Left ventricle myocardium inferior (tissue), 1 donor: ENCODE measurements at regions not wholly inside any gene's neighbourhood (a gene's known extent, or its start where the extent isn't known, plus 50 kb on each side); places are given as distances from the start of the nearest gene placed in this dataset.
A peak's percentile ranks its signal among the peaks of the same experiment; 100 is the strongest.

Experiments
- DNase-seq: peaks from one replicate; pipeline ENCODE4 v3.0.0-alpha.2; 2020
- H3K27ac ChIP-seq: fragments of 200-600 bp; replicated peaks from 2 replicates; pipeline ENCODE4 v1.8.0; 2021
- H3K27me3 ChIP-seq: fragments of 200-600 bp; 2 replicates; pipeline ENCODE4 v1.8.0; 2021; ENCODE audit warnings: low read depth
- H3K36me3 ChIP-seq: fragments of 200-600 bp; 2 replicates; pipeline ENCODE4 v1.8.0; 2021
- H3K4me1 ChIP-seq: fragments of 200-600 bp; 2 replicates; pipeline ENCODE4 v1.8.0; 2021
- H3K4me3 ChIP-seq: fragments of 200-600 bp; 2 replicates; pipeline ENCODE4 v1.8.0; 2021; ENCODE audit warnings: mild to moderate bottlenecking, moderate library complexity
- H3K9me3 ChIP-seq: fragments of 200-600 bp; replicated peaks from 2 replicates; pipeline ENCODE4 v1.8.0; 2021
- intact Hi-C: fragments of 100-400 bp; cut with micrococcal nuclease; formaldehyde crosslinking; loops from one replicate; pipeline ENCODE4 v1.11.0; 2022
- TF ChIP-seq, protein P1 (sequence below): fragments of 200-600 bp; IDR thresholded peaks from 2 replicates; pipeline ENCODE4 v1.8.0; 2021; ENCODE audit warnings: antibody characterized with exemption, mild to moderate bottlenecking, borderline replicate concordance
- donor health status: DM: no; HTN: yes; CAD: no; lungs with severe emphysema.

- H3K4me3 ChIP-seq: no peak overlapping the region
- no peaks in the 10 kb centered on the region for H3K4me1 ChIP-seq
- H3K36me3 ChIP-seq: no peaks in the 10 kb centered on the region
- TF ChIP-seq, protein P1, sequence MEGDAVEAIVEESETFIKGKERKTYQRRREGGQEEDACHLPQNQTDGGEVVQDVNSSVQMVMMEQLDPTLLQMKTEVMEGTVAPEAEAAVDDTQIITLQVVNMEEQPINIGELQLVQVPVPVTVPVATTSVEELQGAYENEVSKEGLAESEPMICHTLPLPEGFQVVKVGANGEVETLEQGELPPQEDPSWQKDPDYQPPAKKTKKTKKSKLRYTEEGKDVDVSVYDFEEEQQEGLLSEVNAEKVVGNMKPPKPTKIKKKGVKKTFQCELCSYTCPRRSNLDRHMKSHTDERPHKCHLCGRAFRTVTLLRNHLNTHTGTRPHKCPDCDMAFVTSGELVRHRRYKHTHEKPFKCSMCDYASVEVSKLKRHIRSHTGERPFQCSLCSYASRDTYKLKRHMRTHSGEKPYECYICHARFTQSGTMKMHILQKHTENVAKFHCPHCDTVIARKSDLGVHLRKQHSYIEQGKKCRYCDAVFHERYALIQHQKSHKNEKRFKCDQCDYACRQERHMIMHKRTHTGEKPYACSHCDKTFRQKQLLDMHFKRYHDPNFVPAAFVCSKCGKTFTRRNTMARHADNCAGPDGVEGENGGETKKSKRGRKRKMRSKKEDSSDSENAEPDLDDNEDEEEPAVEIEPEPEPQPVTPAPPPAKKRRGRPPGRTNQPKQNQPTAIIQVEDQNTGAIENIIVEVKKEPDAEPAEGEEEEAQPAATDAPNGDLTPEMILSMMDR: no peak
- H3K9me3 ChIP-seq: peaks cover 18% of the 10 kb centered on the region
- H3K27me3 ChIP-seq: no peaks in the 10 kb centered on the region
- DNase-seq: no peak
- H3K27ac ChIP-seq: no peak overlapping the region
- intact Hi-C loops: loop anchor here (5.0 kb wide), 1 partner anchor 696 kb away; no protein-coding TSS in a partner anchor
Measured at GRCh38 chr4:14375816-14376215, 626.5 kb upstream of the CPEB2 start.

DNA sequence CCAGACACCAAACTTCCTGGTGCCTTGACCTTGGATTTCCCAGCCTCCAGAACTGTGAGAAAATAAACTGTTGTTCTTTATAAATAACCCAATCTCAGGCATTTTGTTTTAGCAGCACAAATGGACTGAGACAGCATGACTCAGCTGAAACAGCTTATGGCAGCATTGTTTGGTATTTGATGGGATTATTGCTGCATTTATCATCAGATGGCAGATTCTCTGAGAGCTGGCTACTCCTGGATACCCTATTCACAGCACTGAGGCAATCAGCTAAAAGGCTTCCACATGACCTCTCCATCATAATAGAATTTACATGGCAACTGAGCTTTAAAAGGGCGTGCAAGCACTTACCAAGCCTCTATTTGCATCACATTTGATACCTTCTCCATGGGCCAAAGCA lies 623.1 kb upstream of the CPEB2 start:
- peaks cover 18% of the 10 kb centered on the region for H3K9me3 ChIP-seq
- H3K27me3 ChIP-seq: no peaks in the 10 kb centered on the region
- intact Hi-C loops: loop anchor here (5.0 kb wide), 1 partner anchor 693 kb away; no protein-coding TSS in a partner anchor
- H3K4me1 ChIP-seq: no peaks in the 10 kb centered on the region
- TF ChIP-seq, protein P1: no peak
- H3K27ac ChIP-seq: no peak overlapping the region
- no peaks in the 10 kb centered on the region for H3K36me3 ChIP-seq
- H3K4me3 ChIP-seq: no peak overlapping the region
- no peak for DNase-seq

GRCh38 chr4:14383652-14384051 lies 618.6 kb upstream of the CPEB2 start:
- no peaks in the 10 kb centered on the region for H3K36me3 ChIP-seq
- TF ChIP-seq, protein P1: no peak
- intact Hi-C loops: no loop called here
- H3K27ac ChIP-seq: no peak overlapping the region
- peaks cover 12% of the 10 kb centered on the region for H3K9me3 ChIP-seq
- no peak overlapping the region for H3K4me3 ChIP-seq
- no peak for DNase-seq
- no peaks in the 10 kb centered on the region for H3K4me1 ChIP-seq
- no peaks in the 10 kb centered on the region for H3K27me3 ChIP-seq

DNA sequence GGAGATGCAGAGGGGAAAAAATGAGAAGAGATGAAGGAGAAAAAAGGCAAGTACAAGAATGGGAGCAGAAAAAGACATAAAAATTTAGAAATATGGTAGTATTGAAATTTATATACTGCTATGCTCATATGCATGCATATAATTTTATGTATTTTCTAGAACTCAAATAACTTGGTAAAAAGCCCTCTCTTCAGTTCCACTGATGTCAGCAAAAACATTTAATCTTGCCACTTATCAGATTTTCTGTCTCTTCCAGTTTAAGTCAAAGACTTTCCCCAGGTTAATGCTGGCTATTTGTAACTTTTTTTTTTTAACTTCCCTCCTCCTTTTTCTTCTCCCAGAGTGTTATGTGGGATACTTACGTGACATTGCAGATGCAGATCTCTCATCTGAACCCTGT lies 617.5 kb upstream of the CPEB2 start:
- Histone ChIP-seq H3K27me3 (no peaks in the 10 kb centered on the region), H3K4me1 (no peaks in the 10 kb centered on the region), H3K27ac (no peak overlapping the region), H3K9me3 (peaks cover under 1% of the 10 kb centered on the region), H3K36me3 (no peaks in the 10 kb centered on the region), H3K4me3 (no peak overlapping the region)
- intact Hi-C loops: no loop called here
- no peak for DNase-seq
- TF ChIP-seq, protein P1: no peak

DNA sequence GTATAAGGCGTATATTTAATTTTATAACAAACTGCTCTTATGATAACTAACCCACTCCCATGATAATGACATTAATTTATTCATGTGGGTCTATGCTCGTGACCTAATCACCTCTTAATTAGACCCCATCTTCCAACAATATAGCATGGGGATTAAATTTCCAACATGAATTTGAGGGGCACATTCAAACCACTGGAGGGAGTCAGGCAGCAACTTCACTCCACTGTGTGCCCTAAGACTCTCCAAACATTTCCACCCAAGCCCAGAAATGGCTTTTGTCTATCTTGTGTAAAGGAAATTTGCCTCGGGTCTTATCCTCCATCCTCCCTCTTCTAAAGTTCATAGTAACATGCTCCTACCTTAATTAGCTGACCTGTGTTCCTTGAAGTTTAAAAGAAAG lies 616.1 kb upstream of the CPEB2 start:
- TF ChIP-seq, protein P1: peak; percentile 13
- no peak for DNase-seq
- Histone ChIP-seq H3K27ac (no peak overlapping the region), H3K9me3 (no peaks in the 10 kb centered on the region), H3K4me1 (no peaks in the 10 kb centered on the region), H3K36me3 (no peaks in the 10 kb centered on the region), H3K4me3 (no peak overlapping the region), H3K27me3 (no peaks in the 10 kb centered on the region)
- intact Hi-C loops: no loop called here

GRCh38 chr4:14387647-14388046 lies 614.6 kb upstream of the CPEB2 start:
- Histone ChIP-seq H3K9me3 (no peaks in the 10 kb centered on the region), H3K36me3 (no peaks in the 10 kb centered on the region), H3K4me1 (no peaks in the 10 kb centered on the region), H3K4me3 (no peak overlapping the region), H3K27ac (no peak overlapping the region), H3K27me3 (no peaks in the 10 kb centered on the region)
- no peak for DNase-seq
- TF ChIP-seq, protein P1: no peak
- intact Hi-C loops: no loop called here
